ENCODE measurements at regions not wholly inside any gene's neighbourhood (a gene's known extent, or its start where the extent isn't known, plus 50 kb on each side); places are given as distances from the start of the nearest gene placed in this dataset.

DNA sequence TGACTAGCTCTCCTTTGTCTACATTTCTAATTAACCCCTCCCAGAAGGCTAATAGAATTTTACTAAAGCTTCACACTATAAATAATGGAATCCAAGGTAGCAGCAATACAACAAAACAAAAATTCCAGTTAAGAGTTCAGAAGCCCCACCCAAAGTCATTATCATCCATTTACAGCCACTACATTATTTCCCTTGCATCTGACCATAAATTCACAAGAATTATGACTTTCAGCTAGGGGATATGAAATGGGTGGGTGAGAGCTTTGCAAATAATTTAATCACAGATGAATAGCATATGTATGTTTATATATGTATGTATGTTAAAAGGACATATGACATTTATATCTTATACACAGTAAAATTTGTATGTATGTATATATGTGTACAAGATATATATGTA, 65.3 kb upstream of the PTGDR start:
- no peaks in the 10 kb centered on the region for H3K79me2 ChIP-seq (ENCODE audit: insufficient read depth, low read length)
- no peaks in the 10 kb centered on the region for H3K4me1 ChIP-seq (ENCODE audit: control insufficient read depth in 1 of 2, insufficient read depth in 2 of 2, low read length in 2 of 2)
- TF ChIP-seq ZFX (IDR thresholded peaks at IDR 0.05) (no peak), POLR2AphosphoS5 (IDR thresholded peaks at IDR 0.05; ENCODE audit: low read depth, low read length) (no peak), TCF7L2 (IDR thresholded peaks at IDR 0.05; ENCODE audit: borderline replicate concordance, extremely low read depth, insufficient read depth, insufficient read length) (no peak), FOSL1 (IDR thresholded peaks at IDR 0.05; ENCODE audit: low read depth) (no peak), EGR1 (IDR thresholded peaks at IDR 0.05; ENCODE audit: low read depth) (no peak), SRF (IDR thresholded peaks at IDR 0.05; ENCODE audit: low read depth) (no peak), POLR2A (IDR thresholded peaks at IDR 0.05; ENCODE audit: borderline replicate concordance, extremely low read depth, insufficient read depth, insufficient read length) (no peak), RAD21 (IDR thresholded peaks at IDR 0.05; ENCODE audit: low read depth) (no peak), ATF3 (IDR thresholded peaks at IDR 0.05) (no peak), EZH2 (IDR thresholded peaks at IDR 0.05) (no peak), YY1 (IDR thresholded peaks at IDR 0.05; ENCODE audit: extremely low read depth, insufficient replicate concordance, low read depth, low read length) (no peak), ZNF274 (IDR thresholded peaks at IDR 0.05; ENCODE audit: low read depth, low read length) (no peak), ELF1 (IDR thresholded peaks at IDR 0.05; ENCODE audit: borderline replicate concordance, low read depth) (no peak), CBX3 (IDR thresholded peaks at IDR 0.05; ENCODE audit: low read depth) (no peak), CEBPB (IDR thresholded peaks at IDR 0.05; ENCODE audit: low read depth) (no peak)
- TF ChIP-seq, protein P1, sequence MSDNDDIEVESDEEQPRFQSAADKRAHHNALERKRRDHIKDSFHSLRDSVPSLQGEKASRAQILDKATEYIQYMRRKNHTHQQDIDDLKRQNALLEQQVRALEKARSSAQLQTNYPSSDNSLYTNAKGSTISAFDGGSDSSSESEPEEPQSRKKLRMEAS (IDR thresholded peaks at IDR 0.05): no peak
- TF ChIP-seq, protein P2, sequence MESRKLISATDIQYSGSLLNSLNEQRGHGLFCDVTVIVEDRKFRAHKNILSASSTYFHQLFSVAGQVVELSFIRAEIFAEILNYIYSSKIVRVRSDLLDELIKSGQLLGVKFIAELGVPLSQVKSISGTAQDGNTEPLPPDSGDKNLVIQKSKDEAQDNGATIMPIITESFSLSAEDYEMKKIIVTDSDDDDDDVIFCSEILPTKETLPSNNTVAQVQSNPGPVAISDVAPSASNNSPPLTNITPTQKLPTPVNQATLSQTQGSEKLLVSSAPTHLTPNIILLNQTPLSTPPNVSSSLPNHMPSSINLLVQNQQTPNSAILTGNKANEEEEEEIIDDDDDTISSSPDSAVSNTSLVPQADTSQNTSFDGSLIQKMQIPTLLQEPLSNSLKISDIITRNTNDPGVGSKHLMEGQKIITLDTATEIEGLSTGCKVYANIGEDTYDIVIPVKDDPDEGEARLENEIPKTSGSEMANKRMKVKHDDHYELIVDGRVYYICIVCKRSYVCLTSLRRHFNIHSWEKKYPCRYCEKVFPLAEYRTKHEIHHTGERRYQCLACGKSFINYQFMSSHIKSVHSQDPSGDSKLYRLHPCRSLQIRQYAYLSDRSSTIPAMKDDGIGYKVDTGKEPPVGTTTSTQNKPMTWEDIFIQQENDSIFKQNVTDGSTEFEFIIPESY (IDR thresholded peaks at IDR 0.05; ENCODE audit: extremely low read depth, insufficient replicate concordance, low read length): no peak
- POLR2A ChIA-PET: interaction anchor here (0.6 kb wide), 1 partner anchor 351 kb away, joined by 4 read pairs; the partner anchor contains the start of gene GPR137C
- H3K27ac ChIP-seq (ENCODE audit: low read depth, low read length): no peak overlapping the region
- no peaks in the 10 kb centered on the region for H3K9me3 ChIP-seq (ENCODE audit: control insufficient read depth in 1 of 2, insufficient read depth in 1 of 2, low read depth in 1 of 2, low read length in 2 of 2)
- no peak overlapping the region for H2AFZ ChIP-seq (ENCODE audit: low read depth, low read length, poor library complexity, severe bottlenecking)
- H3K4me2 ChIP-seq (ENCODE audit: low read length): no peak overlapping the region
- H3K36me3 ChIP-seq (ENCODE audit: control insufficient read depth in 1 of 2, insufficient read depth in 2 of 2, low read length in 2 of 2): no peaks in the 10 kb centered on the region
- intact Hi-C loops (cut with micrococcal nuclease): no loop called here
- BruUV-seq (replicated peaks): no TSS peak
- no peaks in the 10 kb centered on the region for H4K20me1 ChIP-seq (ENCODE audit: insufficient read depth)
- CTCF ChIA-PET: no interaction called here
- H3K27me3 ChIP-seq (ENCODE audit: insufficient read depth, low read length): no peaks in the 10 kb centered on the region
- H3K9me2 ChIP-seq (ENCODE audit: insufficient read depth): no peaks in the 10 kb centered on the region
- no peak overlapping the region for H3K4me3 ChIP-seq (replicated peaks in 1 of 2; ENCODE audit: low read depth in 1 of 2, low read length in 2 of 2)
- no peak for DNase-seq (ENCODE audit: low read depth, low spot score)
- no peak for ATAC-seq
- RAD21 ChIA-PET (ENCODE audit: low non-redundant PET in 1 of 2, low total read pairs in 2 of 2, uncharacterized antibody in 2 of 2, unreplicated experiment in 2 of 2): no interaction called here
- H3K9ac ChIP-seq (ENCODE audit: low read length): no peak overlapping the region

Measured in HCT116 (cell line).